Stimulated activated CD8-positive, alpha-beta memory T cell treated with anti-CD3 and anti-CD28 coated beads, Interleukin-4, amount 100 ng/mL, for 48 hours (primary cell): ENCODE measurements at regions not wholly inside any gene's neighbourhood (a gene's known extent, or its start where the extent isn't known, plus 50 kb on each side); places are given as distances from the start of the nearest gene placed in this dataset.
"Not testable (repeated sequence)": the region's sequence is repeated elsewhere in the genome, so short reads cannot be mapped to it uniquely, and the experiment has no call there.

Experiments used
- DNase-seq: peaks from one replicate; pipeline ENCODE4 v3.0.0-alpha.2; 2020

GRCh38 chr13:80070024-80070703 is 270.8 kb downstream of the SPRY2 start:
- no peak for DNase-seq

GRCh38 chr13:80069374-80069773 is 271.6 kb downstream of the SPRY2 start:
- no peak for DNase-seq

GRCh38 chr13:80065996-80066395 is 274.9 kb downstream of the SPRY2 start:
- DNase-seq: no peak

- DNase-seq: not testable (repeated sequence)
These were observed 278.5 kb downstream of the SPRY2 start for GRCh38 chr13:80062416-80062815.

- no peak for DNase-seq
These were observed 281.1 kb downstream of the SPRY2 start for GRCh38 chr13:80059789-80060188.

- DNase-seq: no peak
These were observed 282.3 kb downstream of the SPRY2 start for GRCh38 chr13:80058626-80059025.

- DNase-seq: no peak
These were observed 285.1 kb downstream of the SPRY2 start for GRCh38 chr13:80055847-80056246.

- DNase-seq: no peak
These were observed 286.1 kb downstream of the SPRY2 start for GRCh38 chr13:80054806-80055205.

- no peak for DNase-seq
These were observed 288.6 kb downstream of the SPRY2 start for GRCh38 chr13:80052286-80052685.

GRCh38 chr13:80050252-80050651 is 290.7 kb downstream of the SPRY2 start:
- DNase-seq: no peak

GRCh38 chr13:80048802-80049201 is 292.1 kb downstream of the SPRY2 start:
- DNase-seq: peak; percentile 74

- no peak for DNase-seq
These were observed 292.9 kb downstream of the SPRY2 start for GRCh38 chr13:80048030-80048429.

GRCh38 chr13:80047406-80047805 is 293.5 kb downstream of the SPRY2 start:
- DNase-seq: no peak

GRCh38 chr13:80040981-80041317 is 300.0 kb downstream of the SPRY2 start:
- no peak for DNase-seq

GRCh38 chr13:80040196-80040980 is 300.5 kb downstream of the SPRY2 start:
- no peak for DNase-seq

GRCh38 chr13:80039000-80039399 is 301.9 kb downstream of the SPRY2 start:
- no peak for DNase-seq

- no peak for DNase-seq
These were observed 302.6 kb downstream of the SPRY2 start for GRCh38 chr13:80038371-80038770.

- DNase-seq: no peak
These were observed 303.4 kb downstream of the SPRY2 start for GRCh38 chr13:80037505-80037888.

- DNase-seq: no peak
These were observed 304.0 kb downstream of the SPRY2 start for GRCh38 chr13:80036845-80037504.

GRCh38 chr13:80035096-80035495 is 305.8 kb downstream of the SPRY2 start:
- DNase-seq: no peak

GRCh38 chr13:80033951-80034350 is 307.0 kb downstream of the SPRY2 start:
- no peak for DNase-seq

GRCh38 chr13:80033286-80033685 is 307.6 kb downstream of the SPRY2 start:
- no peak for DNase-seq

GRCh38 chr13:80030491-80030890 is 310.4 kb downstream of the SPRY2 start:
- no peak for DNase-seq

GRCh38 chr13:80029170-80029569 is 311.8 kb downstream of the SPRY2 start:
- DNase-seq: no peak
